HEK293T (cell line): ENCODE measurements at regions not wholly inside any gene's neighbourhood (a gene's known extent, or its start where the extent isn't known, plus 50 kb on each side); places are given as distances from the start of the nearest gene placed in this dataset.

Experiments used
- ARNT ChIP-seq: fragments of 450-650 bp; IDR thresholded peaks from 2 replicates; pipeline ENCODE4 v1.6.1; 2017; ENCODE audit warnings: mild to moderate bottlenecking
- BHLHE40 ChIP-seq: fragments of 450-650 bp; IDR thresholded peaks from 2 replicates; pipeline ENCODE4 v1.6.1; 2016; ENCODE audit warnings: mild to moderate bottlenecking, moderate library complexity, borderline replicate concordance
- FOXA1 ChIP-seq: fragments of 450-650 bp; IDR thresholded peaks from 2 replicates; pipeline ENCODE4 v1.6.1; 2016; ENCODE audit warnings: mild to moderate bottlenecking
- FOXK2 ChIP-seq: fragments of 450-650 bp; IDR thresholded peaks from 2 replicates; pipeline ENCODE4 v1.6.1; 2016; ENCODE audit warnings: mild to moderate bottlenecking
- NFRKB ChIP-seq: fragments of 450-650 bp; IDR thresholded peaks from 2 replicates; pipeline ENCODE4 v1.6.1; 2016; ENCODE audit warnings: mild to moderate bottlenecking, moderate library complexity
- PKNOX1 ChIP-seq: fragments of 450-650 bp; IDR thresholded peaks from 2 replicates; pipeline ENCODE4 v1.6.1; 2016
- SP1 ChIP-seq: fragments of 450-650 bp; IDR thresholded peaks from 2 replicates; pipeline ENCODE4 v1.6.1; 2017
- SUZ12 ChIP-seq: fragments of 450-650 bp; IDR thresholded peaks from 2 replicates; pipeline ENCODE4 v1.6.1; 2016; ENCODE audit warnings: mild to moderate bottlenecking
- ZNF384 ChIP-seq: fragments of 450-650 bp; IDR thresholded peaks from 2 replicates; pipeline ENCODE4 v1.6.1; 2016

- TF ChIP-seq PKNOX1 (no peak), FOXK2 (no peak), SUZ12 (no peak), ZNF384 (no peak), ARNT (no peak), BHLHE40 (no peak), FOXA1 (no peak), SP1 (no peak), NFRKB (no peak)
Measured at GRCh38 chr3:24688446-24689148, 193.9 kb upstream of the THRB start.
